HL-60 (cell line): ENCODE measurements at regions not wholly inside any gene's neighbourhood (a gene's known extent, or its start where the extent isn't known, plus 50 kb on each side); places are given as distances from the start of the nearest gene placed in this dataset.

ENCODE experiments used
- DNase-seq, 2 experiments: peaks; one replicate each; pipeline ENCODE4 v3.0.0-alpha.2; 2010 to 2020; ENCODE audit warnings: low read depth in 1 of 2, low spot score in 1 of 2
- H3K27ac ChIP-seq: fragments of 250-450 bp; sonication (Bioruptor Pico); replicated peaks from 2 replicates; pipeline ENCODE4 v1.5.1; 2020; ENCODE audit warnings: mild to moderate bottlenecking, moderate library complexity
- H3K27me3 ChIP-seq: fragments of 250-450 bp; sonication (Bioruptor Pico); 2 replicates; pipeline ENCODE4 v1.5.1; 2021; ENCODE audit warnings: mild to moderate bottlenecking, moderate library complexity; ENCODE audit not compliant: insufficient read depth, poor library complexity, severe bottlenecking
- H3K4me3 ChIP-seq: replicated peaks from 2 replicates; pipeline ENCODE4 v1.5.1; 2011; ENCODE audit warnings: mild to moderate bottlenecking, control low read depth, low read length; ENCODE audit not compliant: insufficient read depth
- GABPA ChIP-seq: IDR thresholded peaks from 2 replicates; pipeline ENCODE4 v1.6.1; 2012; ENCODE audit warnings: low read depth
- POLR2AphosphoS5 ChIP-seq: IDR thresholded peaks from 2 replicates; pipeline ENCODE4 v1.6.1; 2012; ENCODE audit warnings: low read depth
- REST ChIP-seq: IDR thresholded peaks from 2 replicates; pipeline ENCODE4 v1.6.1; 2012; ENCODE audit warnings: low read depth; ENCODE audit not compliant: insufficient replicate concordance
- SPI1 ChIP-seq: IDR thresholded peaks from 2 replicates; pipeline ENCODE4 v1.6.1; 2012; ENCODE audit warnings: low read depth, mild to moderate bottlenecking, borderline replicate concordance
- TF ChIP-seq, protein P1 (sequence below): IDR thresholded peaks from one replicate; pipeline ENCODE4 v1.5.1; 2011; ENCODE audit warnings: low read length, control low read depth, inconsistent platforms; ENCODE audit not compliant: insufficient read depth

GRCh38 chr6:105929626-105930025 lies 156.5 kb upstream of the PRDM1 start:
- Histone ChIP-seq H3K27ac (no peak overlapping the region), H3K27me3 (no peaks in the 10 kb centered on the region), H3K4me3 (no peak overlapping the region)
- TF ChIP-seq GABPA, result no peak
- no peak for TF ChIP-seq POLR2AphosphoS5
- no peak for TF ChIP-seq REST
- TF ChIP-seq, protein P1, sequence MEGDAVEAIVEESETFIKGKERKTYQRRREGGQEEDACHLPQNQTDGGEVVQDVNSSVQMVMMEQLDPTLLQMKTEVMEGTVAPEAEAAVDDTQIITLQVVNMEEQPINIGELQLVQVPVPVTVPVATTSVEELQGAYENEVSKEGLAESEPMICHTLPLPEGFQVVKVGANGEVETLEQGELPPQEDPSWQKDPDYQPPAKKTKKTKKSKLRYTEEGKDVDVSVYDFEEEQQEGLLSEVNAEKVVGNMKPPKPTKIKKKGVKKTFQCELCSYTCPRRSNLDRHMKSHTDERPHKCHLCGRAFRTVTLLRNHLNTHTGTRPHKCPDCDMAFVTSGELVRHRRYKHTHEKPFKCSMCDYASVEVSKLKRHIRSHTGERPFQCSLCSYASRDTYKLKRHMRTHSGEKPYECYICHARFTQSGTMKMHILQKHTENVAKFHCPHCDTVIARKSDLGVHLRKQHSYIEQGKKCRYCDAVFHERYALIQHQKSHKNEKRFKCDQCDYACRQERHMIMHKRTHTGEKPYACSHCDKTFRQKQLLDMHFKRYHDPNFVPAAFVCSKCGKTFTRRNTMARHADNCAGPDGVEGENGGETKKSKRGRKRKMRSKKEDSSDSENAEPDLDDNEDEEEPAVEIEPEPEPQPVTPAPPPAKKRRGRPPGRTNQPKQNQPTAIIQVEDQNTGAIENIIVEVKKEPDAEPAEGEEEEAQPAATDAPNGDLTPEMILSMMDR, result no peak
- no peak for TF ChIP-seq SPI1
- DNase-seq, result no peak

DNA sequence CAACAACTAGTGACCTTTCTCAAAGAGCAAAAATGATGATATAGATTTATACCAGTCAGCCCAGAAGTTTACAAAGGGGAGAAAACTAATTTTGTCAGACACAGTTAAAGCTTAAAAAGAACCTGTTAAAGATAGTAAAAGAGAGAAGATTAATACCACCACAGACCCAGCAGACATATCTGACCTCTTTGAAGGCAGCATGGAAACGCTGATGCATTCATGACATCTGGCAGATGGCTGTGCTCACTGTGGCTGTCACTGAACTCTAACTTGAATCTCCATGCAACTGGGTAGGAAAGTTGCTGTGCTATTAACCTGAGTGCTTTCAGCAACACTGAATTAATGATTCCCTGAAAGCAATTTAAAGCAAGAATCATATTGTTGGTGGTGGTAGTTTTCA lies 159.8 kb upstream of the PRDM1 start:
- Histone ChIP-seq H3K4me3 (no peak overlapping the region), H3K27me3 (no peaks in the 10 kb centered on the region), H3K27ac (no peak overlapping the region)
- TF ChIP-seq, protein P1, result no peak
- TF ChIP-seq REST (no peak), SPI1 (no peak), POLR2AphosphoS5 (no peak), GABPA (no peak)
- no peak for DNase-seq

GRCh38 chr6:105925706-105926105 lies 160.4 kb upstream of the PRDM1 start:
- H3K27ac ChIP-seq, result no peak overlapping the region
- H3K4me3 ChIP-seq, result no peak overlapping the region
- TF ChIP-seq, protein P1, result no peak
- TF ChIP-seq REST, result no peak
- no peak for TF ChIP-seq GABPA
- no peak for TF ChIP-seq SPI1
- TF ChIP-seq POLR2AphosphoS5, result no peak
- DNase-seq, result no peak
- H3K27me3 ChIP-seq, result no peaks in the 10 kb centered on the region
